Ishikawa (cell line): ENCODE measurements at regions not wholly inside any gene's neighbourhood (a gene's known extent, or its start where the extent isn't known, plus 50 kb on each side); places are given as distances from the start of the nearest gene placed in this dataset.

Experiments
- EGR1 ChIP-seq: IDR thresholded peaks from 2 replicates; pipeline ENCODE4 v1.6.1; 2012
- EP300 ChIP-seq: IDR thresholded peaks from 2 replicates; pipeline ENCODE4 v1.6.1; 2012; ENCODE audit warnings: borderline replicate concordance
- TEAD4 ChIP-seq: IDR thresholded peaks from 2 replicates; pipeline ENCODE4 v1.6.1; 2012

DNA sequence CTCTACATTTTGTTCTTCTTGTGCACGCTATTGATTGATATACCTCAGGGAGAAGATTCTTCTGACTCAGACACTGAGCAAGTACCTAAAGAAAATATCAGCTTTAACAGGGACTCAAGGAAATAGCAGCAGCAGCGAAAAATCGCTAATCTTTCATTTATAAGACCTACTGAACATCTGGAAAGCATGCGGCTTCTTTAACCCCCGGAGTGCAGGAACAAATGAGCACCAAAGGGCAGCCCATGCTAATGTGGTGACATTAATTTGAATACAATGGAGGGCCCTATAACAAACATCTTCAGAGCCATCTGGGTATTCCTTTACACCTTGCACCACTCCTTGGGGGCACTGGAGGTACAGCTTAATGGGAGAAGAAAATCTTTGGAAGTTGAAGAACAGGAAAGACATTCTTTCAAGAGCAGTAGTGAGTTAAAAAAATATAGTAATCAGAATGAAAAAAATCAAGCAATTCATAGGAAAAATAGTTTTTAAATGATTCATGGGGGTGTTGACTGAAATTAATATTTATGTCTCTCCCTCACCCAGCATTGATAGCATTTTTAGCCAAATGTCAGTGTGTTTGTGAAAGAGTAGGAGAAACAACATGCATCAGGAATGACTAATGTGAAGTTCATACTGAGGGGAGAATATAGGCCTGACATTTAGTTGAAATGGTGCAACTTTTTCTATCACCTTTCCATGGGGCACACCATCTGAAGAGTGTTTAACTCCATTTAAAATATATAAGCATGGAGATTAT is 281.7 kb downstream of the HRH4 start:
- TF ChIP-seq EGR1, result no peak
- TF ChIP-seq TEAD4, result no peak
- no peak for TF ChIP-seq EP300
